ENCODE measurements at regions not wholly inside any gene's neighbourhood (a gene's known extent, or its start where the extent isn't known, plus 50 kb on each side); places are given as distances from the start of the nearest gene placed in this dataset.

DNA sequence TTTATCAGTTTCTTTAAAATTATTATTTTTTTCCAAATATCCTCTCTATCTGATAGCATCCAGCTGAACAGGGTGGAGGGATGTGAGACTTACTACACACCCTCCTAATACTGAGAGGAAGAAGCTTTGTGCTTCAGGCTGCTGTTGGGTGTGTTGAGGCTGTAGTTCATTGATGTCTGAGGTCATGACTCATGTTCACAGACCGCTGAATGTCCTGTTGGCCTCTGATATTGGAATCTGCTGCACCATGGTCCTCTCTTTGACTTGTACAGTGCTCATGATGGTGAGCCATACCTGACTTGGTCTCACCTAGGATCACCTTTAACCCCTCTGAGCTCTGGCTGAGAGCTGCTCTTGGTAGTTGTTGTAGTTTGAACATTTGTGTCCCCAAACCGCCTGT is 302.9 kb downstream of the SATB1 start:
- TF ChIP-seq EP300 (IDR thresholded peaks at IDR 0.05) = no peak
- TF ChIP-seq, protein P1, sequence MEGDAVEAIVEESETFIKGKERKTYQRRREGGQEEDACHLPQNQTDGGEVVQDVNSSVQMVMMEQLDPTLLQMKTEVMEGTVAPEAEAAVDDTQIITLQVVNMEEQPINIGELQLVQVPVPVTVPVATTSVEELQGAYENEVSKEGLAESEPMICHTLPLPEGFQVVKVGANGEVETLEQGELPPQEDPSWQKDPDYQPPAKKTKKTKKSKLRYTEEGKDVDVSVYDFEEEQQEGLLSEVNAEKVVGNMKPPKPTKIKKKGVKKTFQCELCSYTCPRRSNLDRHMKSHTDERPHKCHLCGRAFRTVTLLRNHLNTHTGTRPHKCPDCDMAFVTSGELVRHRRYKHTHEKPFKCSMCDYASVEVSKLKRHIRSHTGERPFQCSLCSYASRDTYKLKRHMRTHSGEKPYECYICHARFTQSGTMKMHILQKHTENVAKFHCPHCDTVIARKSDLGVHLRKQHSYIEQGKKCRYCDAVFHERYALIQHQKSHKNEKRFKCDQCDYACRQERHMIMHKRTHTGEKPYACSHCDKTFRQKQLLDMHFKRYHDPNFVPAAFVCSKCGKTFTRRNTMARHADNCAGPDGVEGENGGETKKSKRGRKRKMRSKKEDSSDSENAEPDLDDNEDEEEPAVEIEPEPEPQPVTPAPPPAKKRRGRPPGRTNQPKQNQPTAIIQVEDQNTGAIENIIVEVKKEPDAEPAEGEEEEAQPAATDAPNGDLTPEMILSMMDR (IDR thresholded peaks at IDR 0.05) = no peak
- TF ChIP-seq POLR2A (IDR thresholded peaks at IDR 0.05) = no peak

Measured in ovary (tissue), 3 donors.